NCI-H2029 treated with DMSO at 0.1 percent for 48 hours (cell line): ENCODE measurements at regions not wholly inside any gene's neighbourhood (a gene's known extent, or its start where the extent isn't known, plus 50 kb on each side); places are given as distances from the start of the nearest gene placed in this dataset.
"Not testable (repeated sequence)": the region's sequence is repeated elsewhere in the genome, so short reads cannot be mapped to it uniquely, and the experiment has no call there.

ENCODE experiments used
- DNase-seq: peaks from one replicate; lab custom pipeline; 2025; lab: John Stamatoyannopoulos, UW

- no peak for DNase-seq
Measured at GRCh38 chr16:52051414-52052172, 495.4 kb downstream of the TOX3 start.

- no peak for DNase-seq
Measured at GRCh38 chr16:52050418-52050817, 496.5 kb downstream of the TOX3 start.

DNA sequence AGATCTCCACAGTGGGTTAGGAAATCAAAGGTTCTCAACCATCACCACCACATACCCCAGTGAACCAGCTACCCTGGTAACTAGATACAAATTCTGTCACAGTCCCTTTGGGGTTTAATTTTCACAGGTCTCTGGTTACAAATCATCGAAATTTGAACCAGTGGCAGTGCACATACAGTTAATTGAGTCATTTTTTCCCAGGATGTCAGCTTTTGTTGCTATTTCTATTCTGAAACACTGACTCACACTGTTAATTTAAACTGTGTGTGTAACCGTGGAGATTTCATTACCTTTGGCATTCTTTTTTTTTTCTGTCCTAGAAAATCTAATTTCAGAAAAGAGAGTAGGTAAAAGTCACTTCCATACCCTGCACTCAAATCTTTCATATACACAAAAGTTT, 511.5 kb downstream of the TOX3 start:
- DNase-seq, result no peak

DNA sequence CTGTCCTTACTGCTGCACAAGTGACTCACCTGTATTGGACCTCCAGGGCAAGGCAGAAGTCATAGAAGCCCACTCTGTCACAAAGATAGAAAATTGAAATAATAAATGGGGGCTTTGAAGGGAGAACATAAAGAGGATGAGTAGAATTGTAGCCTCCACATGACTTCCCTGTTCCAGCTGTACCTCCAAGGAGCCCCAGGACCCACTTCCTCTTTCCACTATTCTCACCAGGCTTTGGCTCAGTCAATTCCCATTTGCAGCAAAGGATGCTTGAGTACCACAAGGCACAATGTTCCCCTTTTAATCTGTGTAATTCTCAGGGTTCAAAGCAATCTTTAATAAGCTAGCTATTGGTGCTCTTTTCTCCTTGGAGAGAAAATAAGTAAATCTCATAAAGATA, 512.1 kb downstream of the TOX3 start:
- no peak for DNase-seq

GRCh38 chr16:52033992-52034391, 513.0 kb downstream of the TOX3 start:
- no peak for DNase-seq

- no peak for DNase-seq
Measured at GRCh38 chr16:52022980-52023379, 524.0 kb downstream of the TOX3 start.

- DNase-seq, result no peak
Measured at GRCh38 chr16:52022177-52022576, 524.8 kb downstream of the TOX3 start.

DNA sequence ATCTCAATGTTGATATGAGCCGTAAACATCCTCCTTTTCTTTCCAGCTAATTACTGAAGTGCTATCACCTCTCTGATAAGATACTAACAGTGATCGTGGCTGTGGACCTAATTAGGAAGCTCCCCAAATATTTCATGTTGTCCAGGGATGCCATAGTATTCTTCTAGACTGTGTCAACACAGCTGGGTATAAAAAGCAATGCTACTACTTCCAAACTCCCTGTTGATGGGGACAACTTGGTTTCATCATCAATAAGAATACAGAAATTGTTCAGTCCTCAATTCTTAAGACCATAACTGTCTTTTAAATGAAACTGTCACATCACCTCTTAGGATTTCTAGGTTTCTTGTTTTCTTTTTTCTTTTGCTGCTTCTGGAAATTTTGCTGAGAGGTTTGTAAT, 530.6 kb downstream of the TOX3 start:
- no peak for DNase-seq

GRCh38 chr16:52005551-52005950, 541.4 kb downstream of the TOX3 start:
- no peak for DNase-seq

DNA sequence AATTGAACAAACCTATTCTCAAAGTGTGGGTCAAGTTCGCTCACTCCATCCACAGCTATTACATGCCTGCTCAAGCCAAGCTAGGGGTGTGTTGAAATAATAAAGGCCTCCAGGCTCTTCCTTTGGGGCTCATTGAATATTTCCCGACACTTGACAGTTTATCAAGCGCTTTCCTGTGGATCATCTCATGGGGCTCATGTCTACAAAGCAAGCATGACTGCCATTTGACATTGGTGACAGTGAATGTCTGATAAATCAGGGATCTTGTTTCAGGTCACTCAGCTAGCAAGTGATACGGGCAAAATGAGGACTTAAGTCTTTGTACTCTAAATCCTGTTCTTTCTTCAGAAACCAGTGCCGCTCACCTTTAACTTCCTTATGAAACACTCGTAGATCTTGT, 542.6 kb downstream of the TOX3 start:
- DNase-seq, result no peak

DNA sequence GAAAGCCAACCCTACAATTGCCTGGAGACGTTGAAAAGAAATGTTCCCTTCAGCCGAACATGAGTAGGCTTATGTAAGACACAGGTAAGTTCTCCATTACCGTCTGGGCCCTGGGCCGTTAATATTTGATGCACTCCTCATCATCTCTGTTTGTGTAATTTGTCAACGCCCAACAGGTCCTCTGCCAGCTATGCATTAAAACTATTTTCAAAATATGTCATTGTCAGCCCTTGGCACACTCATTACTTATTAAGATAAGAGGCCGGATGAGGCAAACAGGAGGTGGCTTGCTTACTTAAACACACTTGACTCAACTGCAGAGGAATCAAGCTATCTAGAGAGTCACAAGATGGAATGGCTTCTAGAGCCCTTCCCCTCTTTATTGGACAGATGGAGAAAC, 544.9 kb downstream of the TOX3 start:
- DNase-seq, result no peak

DNA sequence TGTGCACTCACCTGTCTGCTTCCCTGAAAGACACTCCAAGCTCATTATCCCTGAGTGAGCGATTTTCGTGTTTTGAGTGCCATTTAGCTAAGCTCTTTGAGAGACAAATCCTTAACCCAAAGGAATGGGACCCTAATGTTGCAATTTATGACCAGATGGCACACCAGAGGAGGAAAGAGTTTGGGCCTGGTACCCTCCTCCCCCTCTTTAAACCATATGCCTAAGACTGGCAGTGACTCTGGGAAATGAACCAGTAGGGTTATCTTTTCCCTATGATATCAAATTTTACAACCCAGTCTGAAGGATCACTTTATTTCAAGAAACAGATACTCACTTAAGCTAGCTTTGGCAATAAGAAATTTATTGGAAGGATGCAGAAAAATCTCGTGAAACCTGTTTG, 550.4 kb downstream of the TOX3 start:
- no peak for DNase-seq

GRCh38 chr16:51994597-51994996, 552.3 kb downstream of the TOX3 start:
- DNase-seq, result peak; percentile 68

DNA sequence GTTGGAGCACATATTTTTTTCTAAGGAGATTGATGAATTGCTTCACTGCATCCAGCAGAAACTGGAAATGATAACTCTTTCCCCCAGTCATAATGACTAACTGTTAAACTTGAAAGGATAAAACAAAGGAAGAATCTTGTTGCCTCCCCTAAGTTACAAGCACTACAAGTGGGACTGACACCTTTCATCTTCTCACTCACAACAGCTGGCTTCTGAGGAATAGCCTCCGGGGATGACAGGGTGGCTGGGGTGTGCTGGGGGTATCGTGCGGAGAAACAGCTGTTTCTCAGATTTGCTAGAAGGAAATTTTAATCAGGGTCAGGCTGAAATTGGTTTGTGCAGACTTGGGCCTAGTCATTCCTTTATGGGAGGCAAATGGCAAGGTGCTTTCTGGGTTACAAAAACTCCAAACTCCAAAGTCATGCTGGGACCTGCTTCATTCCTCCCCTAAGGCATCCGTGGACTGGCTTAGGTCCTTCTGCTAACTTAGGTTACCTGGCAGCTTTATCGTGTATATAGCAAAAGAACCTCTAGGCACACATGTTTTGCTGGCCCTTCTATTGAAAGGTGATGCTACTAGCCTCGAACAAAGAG, 557.2 kb downstream of the TOX3 start:
- DNase-seq, result no peak

GRCh38 chr16:51988977-51989376, 558.0 kb downstream of the TOX3 start:
- DNase-seq, result no peak

- no peak for DNase-seq
Measured at GRCh38 chr16:51987519-51987918, 559.4 kb downstream of the TOX3 start.

DNA sequence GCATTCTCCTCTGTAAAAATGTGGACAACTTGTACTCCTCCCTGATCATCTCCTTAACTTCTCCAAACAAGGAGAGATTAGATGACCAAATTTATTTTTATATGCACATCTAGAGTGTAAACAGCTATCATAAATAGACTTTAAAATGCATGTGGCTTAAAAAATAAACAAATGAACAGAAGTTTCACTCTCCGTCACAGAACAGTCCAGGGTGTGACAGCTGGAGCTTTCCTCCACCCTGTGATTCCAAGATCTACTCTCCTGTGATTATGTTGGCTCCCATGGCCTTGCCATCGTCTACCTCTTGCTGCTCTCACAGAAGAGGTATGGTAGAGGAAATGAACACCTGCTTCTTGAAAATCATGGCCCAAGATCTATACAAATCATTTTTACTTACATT, 560.2 kb downstream of the TOX3 start:
- DNase-seq, result no peak

GRCh38 chr16:51986301-51986700, 560.6 kb downstream of the TOX3 start:
- DNase-seq, result no peak

DNA sequence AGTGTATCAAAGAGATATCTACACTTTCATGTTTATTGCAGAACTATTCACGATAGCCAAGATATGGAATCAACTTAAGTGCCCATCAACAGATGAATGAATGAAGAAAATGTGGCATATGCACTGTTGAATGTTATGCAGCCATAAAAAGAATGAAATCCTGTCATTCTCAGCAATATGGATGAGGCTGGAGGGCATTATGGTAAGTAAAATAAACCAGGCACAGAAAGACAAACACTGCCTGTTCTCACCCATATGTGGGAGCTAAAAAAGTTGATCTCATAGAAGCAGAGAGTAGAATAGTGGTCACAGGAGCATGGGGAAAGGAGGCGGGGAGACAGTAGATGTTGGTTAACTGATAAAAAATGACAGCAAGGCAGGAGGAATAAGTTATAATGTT, 561.8 kb downstream of the TOX3 start:
- DNase-seq, result no peak

GRCh38 chr16:51984395-51984794, 562.5 kb downstream of the TOX3 start:
- no peak for DNase-seq

- peak; percentile 69 for DNase-seq
Measured at GRCh38 chr16:51982715-51983680, 563.9 kb downstream of the TOX3 start.

- no peak for DNase-seq
Measured at GRCh38 chr16:51981725-51982124, 565.2 kb downstream of the TOX3 start.

DNA sequence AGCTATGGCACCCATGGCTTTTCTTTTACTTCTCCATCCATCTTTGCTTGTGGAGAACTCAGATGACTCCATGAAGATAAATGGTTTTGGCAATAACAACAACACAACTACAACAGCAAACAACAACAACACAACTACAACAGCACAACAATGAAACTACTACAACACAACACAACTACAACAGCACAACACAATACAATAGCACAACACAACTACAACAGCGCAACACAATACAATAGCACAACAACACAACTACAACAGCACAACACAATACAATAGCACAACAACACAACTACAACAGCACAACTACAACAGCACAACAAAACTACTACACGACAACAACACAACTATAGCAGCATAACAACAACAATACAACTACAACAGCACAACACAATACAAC, 569.4 kb downstream of the TOX3 start:
- DNase-seq, result not testable (repeated sequence)
